ENCODE measurements at regions not wholly inside any gene's neighbourhood (a gene's known extent, or its start where the extent isn't known, plus 50 kb on each side); places are given as distances from the start of the nearest gene placed in this dataset.

DNA sequence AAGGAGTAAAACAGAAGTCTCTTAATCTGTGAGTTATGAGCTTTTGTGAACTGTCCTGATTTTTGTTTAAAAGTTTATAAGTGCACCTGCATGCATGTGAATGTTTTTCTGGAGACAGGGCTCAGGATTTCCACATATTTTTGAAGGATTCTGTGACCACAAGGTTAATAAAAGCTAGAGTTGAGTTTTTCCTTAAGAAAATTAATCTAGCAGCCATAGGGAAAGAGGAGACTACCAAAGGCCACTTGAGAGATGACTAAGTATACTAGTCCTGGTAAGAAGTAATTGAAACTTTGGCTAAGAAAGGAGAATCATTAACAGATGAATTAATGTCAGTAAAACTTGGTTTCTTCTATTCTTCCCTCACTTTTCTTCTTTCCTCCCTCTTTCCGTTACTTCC, 176.8 kb upstream of the EPHA3 start (continued):
- TF ChIP-seq, protein P1, sequence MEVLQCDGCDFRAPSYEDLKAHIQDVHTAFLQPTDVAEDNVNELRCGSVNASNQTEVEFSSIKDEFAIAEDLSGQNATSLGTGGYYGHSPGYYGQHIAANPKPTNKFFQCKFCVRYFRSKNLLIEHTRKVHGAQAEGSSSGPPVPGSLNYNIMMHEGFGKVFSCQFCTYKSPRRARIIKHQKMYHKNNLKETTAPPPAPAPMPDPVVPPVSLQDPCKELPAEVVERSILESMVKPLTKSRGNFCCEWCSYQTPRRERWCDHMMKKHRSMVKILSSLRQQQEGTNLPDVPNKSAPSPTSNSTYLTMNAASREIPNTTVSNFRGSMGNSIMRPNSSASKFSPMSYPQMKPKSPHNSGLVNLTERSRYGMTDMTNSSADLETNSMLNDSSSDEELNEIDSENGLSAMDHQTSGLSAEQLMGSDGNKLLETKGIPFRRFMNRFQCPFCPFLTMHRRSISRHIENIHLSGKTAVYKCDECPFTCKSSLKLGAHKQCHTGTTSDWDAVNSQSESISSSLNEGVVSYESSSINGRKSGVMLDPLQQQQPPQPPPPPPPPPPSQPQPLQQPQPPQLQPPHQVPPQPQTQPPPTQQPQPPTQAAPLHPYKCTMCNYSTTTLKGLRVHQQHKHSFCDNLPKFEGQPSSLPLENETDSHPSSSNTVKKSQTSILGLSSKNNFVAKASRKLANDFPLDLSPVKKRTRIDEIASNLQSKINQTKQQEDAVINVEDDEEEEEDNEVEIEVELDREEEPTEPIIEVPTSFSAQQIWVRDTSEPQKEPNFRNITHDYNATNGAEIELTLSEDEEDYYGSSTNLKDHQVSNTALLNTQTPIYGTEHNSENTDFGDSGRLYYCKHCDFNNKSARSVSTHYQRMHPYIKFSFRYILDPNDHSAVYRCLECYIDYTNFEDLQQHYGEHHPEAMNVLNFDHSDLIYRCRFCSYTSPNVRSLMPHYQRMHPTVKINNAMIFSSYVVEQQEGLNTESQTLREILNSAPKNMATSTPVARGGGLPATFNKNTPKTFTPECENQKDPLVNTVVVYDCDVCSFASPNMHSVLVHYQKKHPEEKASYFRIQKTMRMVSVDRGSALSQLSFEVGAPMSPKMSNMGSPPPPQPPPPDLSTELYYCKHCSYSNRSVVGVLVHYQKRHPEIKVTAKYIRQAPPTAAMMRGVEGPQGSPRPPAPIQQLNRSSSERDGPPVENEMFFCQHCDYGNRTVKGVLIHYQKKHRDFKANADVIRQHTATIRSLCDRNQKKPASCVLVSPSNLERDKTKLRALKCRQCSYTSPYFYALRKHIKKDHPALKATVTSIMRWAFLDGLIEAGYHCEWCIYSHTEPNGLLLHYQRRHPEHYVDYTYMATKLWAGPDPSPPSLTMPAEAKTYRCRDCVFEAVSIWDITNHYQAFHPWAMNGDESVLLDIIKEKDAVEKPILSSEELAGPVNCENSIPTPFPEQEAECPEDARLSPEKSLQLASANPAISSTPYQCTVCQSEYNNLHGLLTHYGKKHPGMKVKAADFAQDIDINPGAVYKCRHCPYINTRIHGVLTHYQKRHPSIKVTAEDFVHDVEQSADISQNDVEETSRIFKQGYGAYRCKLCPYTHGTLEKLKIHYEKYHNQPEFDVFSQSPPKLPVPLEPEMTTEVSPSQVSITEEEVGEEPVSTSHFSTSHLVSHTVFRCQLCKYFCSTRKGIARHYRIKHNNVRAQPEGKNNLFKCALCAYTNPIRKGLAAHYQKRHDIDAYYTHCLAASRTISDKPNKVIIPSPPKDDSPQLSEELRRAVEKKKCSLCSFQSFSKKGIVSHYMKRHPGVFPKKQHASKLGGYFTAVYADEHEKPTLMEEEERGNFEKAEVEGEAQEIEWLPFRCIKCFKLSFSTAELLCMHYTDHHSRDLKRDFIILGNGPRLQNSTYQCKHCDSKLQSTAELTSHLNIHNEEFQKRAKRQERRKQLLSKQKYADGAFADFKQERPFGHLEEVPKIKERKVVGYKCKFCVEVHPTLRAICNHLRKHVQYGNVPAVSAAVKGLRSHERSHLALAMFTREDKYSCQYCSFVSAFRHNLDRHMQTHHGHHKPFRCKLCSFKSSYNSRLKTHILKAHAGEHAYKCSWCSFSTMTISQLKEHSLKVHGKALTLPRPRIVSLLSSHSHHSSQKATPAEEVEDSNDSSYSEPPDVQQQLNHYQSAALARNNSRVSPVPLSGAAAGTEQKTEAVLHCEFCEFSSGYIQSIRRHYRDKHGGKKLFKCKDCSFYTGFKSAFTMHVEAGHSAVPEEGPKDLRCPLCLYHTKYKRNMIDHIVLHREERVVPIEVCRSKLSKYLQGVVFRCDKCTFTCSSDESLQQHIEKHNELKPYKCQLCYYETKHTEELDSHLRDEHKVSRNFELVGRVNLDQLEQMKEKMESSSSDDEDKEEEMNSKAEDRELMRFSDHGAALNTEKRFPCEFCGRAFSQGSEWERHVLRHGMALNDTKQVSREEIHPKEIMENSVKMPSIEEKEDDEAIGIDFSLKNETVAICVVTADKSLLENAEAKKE (CRISPR knock-in tag; IDR thresholded peaks at IDR 0.05), result no peak
- TF ChIP-seq, protein P2, sequence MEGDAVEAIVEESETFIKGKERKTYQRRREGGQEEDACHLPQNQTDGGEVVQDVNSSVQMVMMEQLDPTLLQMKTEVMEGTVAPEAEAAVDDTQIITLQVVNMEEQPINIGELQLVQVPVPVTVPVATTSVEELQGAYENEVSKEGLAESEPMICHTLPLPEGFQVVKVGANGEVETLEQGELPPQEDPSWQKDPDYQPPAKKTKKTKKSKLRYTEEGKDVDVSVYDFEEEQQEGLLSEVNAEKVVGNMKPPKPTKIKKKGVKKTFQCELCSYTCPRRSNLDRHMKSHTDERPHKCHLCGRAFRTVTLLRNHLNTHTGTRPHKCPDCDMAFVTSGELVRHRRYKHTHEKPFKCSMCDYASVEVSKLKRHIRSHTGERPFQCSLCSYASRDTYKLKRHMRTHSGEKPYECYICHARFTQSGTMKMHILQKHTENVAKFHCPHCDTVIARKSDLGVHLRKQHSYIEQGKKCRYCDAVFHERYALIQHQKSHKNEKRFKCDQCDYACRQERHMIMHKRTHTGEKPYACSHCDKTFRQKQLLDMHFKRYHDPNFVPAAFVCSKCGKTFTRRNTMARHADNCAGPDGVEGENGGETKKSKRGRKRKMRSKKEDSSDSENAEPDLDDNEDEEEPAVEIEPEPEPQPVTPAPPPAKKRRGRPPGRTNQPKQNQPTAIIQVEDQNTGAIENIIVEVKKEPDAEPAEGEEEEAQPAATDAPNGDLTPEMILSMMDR (conservative IDR thresholded peaks at IDR 0.05; ENCODE audit: low read depth in 2 of 2), result no peak
- no peak for TF ChIP-seq ZNF331 (CRISPR knock-in tag; IDR thresholded peaks at IDR 0.05; ENCODE audit: low read depth)
- no peak for TF ChIP-seq JUNB (IDR thresholded peaks at IDR 0.05; ENCODE audit: unreplicated experiment)
- TF ChIP-seq ZNF114 (CRISPR knock-in tag; IDR thresholded peaks at IDR 0.05), result no peak
- TF ChIP-seq POLR2AphosphoS5 (IDR thresholded peaks at IDR 0.05; ENCODE audit: low read depth), result no peak
- no peak for TF ChIP-seq STAT1 (IDR thresholded peaks at IDR 0.05; ENCODE audit: unreplicated experiment)
- TF ChIP-seq, protein P3, sequence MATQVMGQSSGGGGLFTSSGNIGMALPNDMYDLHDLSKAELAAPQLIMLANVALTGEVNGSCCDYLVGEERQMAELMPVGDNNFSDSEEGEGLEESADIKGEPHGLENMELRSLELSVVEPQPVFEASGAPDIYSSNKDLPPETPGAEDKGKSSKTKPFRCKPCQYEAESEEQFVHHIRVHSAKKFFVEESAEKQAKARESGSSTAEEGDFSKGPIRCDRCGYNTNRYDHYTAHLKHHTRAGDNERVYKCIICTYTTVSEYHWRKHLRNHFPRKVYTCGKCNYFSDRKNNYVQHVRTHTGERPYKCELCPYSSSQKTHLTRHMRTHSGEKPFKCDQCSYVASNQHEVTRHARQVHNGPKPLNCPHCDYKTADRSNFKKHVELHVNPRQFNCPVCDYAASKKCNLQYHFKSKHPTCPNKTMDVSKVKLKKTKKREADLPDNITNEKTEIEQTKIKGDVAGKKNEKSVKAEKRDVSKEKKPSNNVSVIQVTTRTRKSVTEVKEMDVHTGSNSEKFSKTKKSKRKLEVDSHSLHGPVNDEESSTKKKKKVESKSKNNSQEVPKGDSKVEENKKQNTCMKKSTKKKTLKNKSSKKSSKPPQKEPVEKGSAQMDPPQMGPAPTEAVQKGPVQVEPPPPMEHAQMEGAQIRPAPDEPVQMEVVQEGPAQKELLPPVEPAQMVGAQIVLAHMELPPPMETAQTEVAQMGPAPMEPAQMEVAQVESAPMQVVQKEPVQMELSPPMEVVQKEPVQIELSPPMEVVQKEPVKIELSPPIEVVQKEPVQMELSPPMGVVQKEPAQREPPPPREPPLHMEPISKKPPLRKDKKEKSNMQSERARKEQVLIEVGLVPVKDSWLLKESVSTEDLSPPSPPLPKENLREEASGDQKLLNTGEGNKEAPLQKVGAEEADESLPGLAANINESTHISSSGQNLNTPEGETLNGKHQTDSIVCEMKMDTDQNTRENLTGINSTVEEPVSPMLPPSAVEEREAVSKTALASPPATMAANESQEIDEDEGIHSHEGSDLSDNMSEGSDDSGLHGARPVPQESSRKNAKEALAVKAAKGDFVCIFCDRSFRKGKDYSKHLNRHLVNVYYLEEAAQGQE (IDR thresholded peaks at IDR 0.05; ENCODE audit: unreplicated experiment), result no peak
- TF ChIP-seq, protein P4, sequence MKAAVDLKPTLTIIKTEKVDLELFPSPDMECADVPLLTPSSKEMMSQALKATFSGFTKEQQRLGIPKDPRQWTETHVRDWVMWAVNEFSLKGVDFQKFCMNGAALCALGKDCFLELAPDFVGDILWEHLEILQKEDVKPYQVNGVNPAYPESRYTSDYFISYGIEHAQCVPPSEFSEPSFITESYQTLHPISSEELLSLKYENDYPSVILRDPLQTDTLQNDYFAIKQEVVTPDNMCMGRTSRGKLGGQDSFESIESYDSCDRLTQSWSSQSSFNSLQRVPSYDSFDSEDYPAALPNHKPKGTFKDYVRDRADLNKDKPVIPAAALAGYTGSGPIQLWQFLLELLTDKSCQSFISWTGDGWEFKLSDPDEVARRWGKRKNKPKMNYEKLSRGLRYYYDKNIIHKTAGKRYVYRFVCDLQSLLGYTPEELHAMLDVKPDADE (IDR thresholded peaks at IDR 0.05), result no peak

All from GM23338 (cell line).